ENCODE measurements at regions not wholly inside any gene's neighbourhood (a gene's known extent, or its start where the extent isn't known, plus 50 kb on each side); places are given as distances from the start of the nearest gene placed in this dataset.

GRCh38 chr5:158639881-158640592 is 459.7 kb downstream of the EBF1 start (continued):
- TF ChIP-seq, protein P1, sequence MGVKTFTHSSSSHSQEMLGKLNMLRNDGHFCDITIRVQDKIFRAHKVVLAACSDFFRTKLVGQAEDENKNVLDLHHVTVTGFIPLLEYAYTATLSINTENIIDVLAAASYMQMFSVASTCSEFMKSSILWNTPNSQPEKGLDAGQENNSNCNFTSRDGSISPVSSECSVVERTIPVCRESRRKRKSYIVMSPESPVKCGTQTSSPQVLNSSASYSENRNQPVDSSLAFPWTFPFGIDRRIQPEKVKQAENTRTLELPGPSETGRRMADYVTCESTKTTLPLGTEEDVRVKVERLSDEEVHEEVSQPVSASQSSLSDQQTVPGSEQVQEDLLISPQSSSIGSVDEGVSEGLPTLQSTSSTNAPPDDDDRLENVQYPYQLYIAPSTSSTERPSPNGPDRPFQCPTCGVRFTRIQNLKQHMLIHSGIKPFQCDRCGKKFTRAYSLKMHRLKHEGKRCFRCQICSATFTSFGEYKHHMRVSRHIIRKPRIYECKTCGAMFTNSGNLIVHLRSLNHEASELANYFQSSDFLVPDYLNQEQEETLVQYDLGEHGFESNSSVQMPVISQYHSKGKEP (CRISPR knock-in tag; IDR thresholded peaks at IDR 0.05) = no peak

GRCh38 chr5:158638396-158638795 is 461.3 kb downstream of the EBF1 start:
- H4K20me1 ChIP-seq (ENCODE audit: insufficient read depth, low read length) = no peaks in the 10 kb centered on the region
- in situ Hi-C loops (cut with HindIII; ENCODE audit: extremely low pct_ligation_motif_present, low pct_unique_long_range_greater_than_20kb) (no loop called here), intact Hi-C loops (cut with micrococcal nuclease; ENCODE audit: unreplicated experiment) (no loop called here)
- no peak overlapping the region for H3K9ac ChIP-seq (ENCODE audit: insufficient read depth, low read depth, low read length)
- CTCF ChIA-PET (ENCODE audit: low intra/inter-chr PET ratio, low total read pairs) = no interaction called here
- FAIRE-seq (no peak), ATAC-seq (no peak), DNase-seq (ENCODE audit: low spot score) (no peak)
- H3K27me3 ChIP-seq (ENCODE audit: control insufficient read depth in 1 of 2, insufficient read depth in 2 of 2, low read length in 2 of 2) = no peaks in the 10 kb centered on the region
- H3K4me2 ChIP-seq (ENCODE audit: low read depth, low read length) = no peak overlapping the region
- no TSS peak for BruUV-seq (replicated peaks)
- H3K4me3 ChIP-seq (replicated peaks in 1 of 3; ENCODE audit: insufficient read depth in 1 of 3, low read depth in 2 of 3, low read length in 3 of 3) = no peak overlapping the region
- POLR2A ChIA-PET = no interaction called here
- no peak overlapping the region for H2AFZ ChIP-seq (ENCODE audit: low read length)
- H3K79me2 ChIP-seq (ENCODE audit: insufficient read depth, low read length) = no peaks in the 10 kb centered on the region
- H3K9me3 ChIP-seq (ENCODE audit: low read length) = no peaks in the 10 kb centered on the region; the same call in 1 of the 2 replicates
- WGBS (ENCODE audit: low lambda C conversion rate) = 5% methylated on average over 3 of the region's 3 CpGs
- no peaks in the 10 kb centered on the region for H3K4me1 ChIP-seq (ENCODE audit: insufficient read depth, low read length)
- H3K27ac ChIP-seq (ENCODE audit: extremely low read length, insufficient read depth, low read length) = no peak overlapping the region
- H3K36me3 ChIP-seq (replicated peaks in 1 of 2; ENCODE audit: control insufficient read depth in 1 of 2, insufficient read depth in 2 of 2, low read length in 2 of 2) = no peaks in the 10 kb centered on the region
- TF ChIP-seq, protein P2, sequence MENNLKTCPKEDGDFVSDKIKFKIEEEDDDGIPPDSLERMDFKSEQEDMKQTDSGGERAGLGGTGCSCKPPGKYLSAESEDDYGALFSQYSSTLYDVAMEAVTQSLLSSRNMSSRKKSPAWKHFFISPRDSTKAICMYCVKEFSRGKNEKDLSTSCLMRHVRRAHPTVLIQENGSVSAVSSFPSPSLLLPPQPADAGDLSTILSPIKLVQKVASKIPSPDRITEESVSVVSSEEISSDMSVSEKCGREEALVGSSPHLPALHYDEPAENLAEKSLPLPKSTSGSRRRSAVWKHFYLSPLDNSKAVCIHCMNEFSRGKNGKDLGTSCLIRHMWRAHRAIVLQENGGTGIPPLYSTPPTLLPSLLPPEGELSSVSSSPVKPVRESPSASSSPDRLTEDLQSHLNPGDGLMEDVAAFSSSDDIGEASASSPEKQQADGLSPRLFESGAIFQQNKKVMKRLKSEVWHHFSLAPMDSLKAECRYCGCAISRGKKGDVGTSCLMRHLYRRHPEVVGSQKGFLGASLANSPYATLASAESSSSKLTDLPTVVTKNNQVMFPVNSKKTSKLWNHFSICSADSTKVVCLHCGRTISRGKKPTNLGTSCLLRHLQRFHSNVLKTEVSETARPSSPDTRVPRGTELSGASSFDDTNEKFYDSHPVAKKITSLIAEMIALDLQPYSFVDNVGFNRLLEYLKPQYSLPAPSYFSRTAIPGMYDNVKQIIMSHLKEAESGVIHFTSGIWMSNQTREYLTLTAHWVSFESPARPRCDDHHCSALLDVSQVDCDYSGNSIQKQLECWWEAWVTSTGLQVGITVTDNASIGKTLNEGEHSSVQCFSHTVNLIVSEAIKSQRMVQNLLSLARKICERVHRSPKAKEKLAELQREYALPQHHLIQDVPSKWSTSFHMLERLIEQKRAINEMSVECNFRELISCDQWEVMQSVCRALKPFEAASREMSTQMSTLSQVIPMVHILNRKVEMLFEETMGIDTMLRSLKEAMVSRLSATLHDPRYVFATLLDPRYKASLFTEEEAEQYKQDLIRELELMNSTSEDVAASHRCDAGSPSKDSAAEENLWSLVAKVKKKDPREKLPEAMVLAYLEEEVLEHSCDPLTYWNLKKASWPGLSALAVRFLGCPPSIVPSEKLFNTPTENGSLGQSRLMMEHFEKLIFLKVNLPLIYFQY (CRISPR knock-in tag; IDR thresholded peaks at IDR 0.05; ENCODE audit: borderline replicate concordance) = no peak
- TF ChIP-seq GZF1 (CRISPR knock-in tag; IDR thresholded peaks at IDR 0.05) (no peak), MLLT10 (CRISPR knock-in tag; IDR thresholded peaks at IDR 0.05) (no peak), ARNTL (CRISPR knock-in tag; IDR thresholded peaks at IDR 0.05) (no peak), SSRP1 (CRISPR knock-in tag; IDR thresholded peaks at IDR 0.05) (no peak), TIGD3 (CRISPR knock-in tag; IDR thresholded peaks at IDR 0.05; ENCODE audit: borderline replicate concordance) (no peak)
- TF ChIP-seq, protein P3, sequence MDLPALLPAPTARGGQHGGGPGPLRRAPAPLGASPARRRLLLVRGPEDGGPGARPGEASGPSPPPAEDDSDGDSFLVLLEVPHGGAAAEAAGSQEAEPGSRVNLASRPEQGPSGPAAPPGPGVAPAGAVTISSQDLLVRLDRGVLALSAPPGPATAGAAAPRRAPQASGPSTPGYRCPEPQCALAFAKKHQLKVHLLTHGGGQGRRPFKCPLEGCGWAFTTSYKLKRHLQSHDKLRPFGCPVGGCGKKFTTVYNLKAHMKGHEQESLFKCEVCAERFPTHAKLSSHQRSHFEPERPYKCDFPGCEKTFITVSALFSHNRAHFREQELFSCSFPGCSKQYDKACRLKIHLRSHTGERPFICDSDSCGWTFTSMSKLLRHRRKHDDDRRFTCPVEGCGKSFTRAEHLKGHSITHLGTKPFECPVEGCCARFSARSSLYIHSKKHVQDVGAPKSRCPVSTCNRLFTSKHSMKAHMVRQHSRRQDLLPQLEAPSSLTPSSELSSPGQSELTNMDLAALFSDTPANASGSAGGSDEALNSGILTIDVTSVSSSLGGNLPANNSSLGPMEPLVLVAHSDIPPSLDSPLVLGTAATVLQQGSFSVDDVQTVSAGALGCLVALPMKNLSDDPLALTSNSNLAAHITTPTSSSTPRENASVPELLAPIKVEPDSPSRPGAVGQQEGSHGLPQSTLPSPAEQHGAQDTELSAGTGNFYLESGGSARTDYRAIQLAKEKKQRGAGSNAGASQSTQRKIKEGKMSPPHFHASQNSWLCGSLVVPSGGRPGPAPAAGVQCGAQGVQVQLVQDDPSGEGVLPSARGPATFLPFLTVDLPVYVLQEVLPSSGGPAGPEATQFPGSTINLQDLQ (CRISPR knock-in tag; IDR thresholded peaks at IDR 0.05) = no peak
- TF ChIP-seq, protein P4, sequence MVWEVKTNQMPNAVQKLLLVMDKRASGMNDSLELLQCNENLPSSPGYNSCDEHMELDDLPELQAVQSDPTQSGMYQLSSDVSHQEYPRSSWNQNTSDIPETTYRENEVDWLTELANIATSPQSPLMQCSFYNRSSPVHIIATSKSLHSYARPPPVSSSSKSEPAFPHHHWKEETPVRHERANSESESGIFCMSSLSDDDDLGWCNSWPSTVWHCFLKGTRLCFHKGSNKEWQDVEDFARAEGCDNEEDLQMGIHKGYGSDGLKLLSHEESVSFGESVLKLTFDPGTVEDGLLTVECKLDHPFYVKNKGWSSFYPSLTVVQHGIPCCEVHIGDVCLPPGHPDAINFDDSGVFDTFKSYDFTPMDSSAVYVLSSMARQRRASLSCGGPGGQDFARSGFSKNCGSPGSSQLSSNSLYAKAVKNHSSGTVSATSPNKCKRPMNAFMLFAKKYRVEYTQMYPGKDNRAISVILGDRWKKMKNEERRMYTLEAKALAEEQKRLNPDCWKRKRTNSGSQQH (CRISPR knock-in tag; IDR thresholded peaks at IDR 0.05; ENCODE audit: low read depth) = no peak
